BLaER1 treated with 17β-estradiol and CSF1 and Interleukin-3, amounts not matched to agents 10 nM and 100 nM (cell line): ENCODE measurements at regions not wholly inside any gene's neighbourhood (a gene's known extent, or its start where the extent isn't known, plus 50 kb on each side); places are given as distances from the start of the nearest gene placed in this dataset.

ENCODE experiments used
- H3K27ac ChIP-seq, 11 experiments: shearing (Covaris generic); formaldehyde crosslinking; 2 replicates each; pipeline ENCODE4 v1.8.1; 2022
- H3K27me3 ChIP-seq, 11 experiments: shearing (Covaris generic); formaldehyde crosslinking; 2 replicates each; pipeline ENCODE4 v1.8.1; 2022
- H3K36me3 ChIP-seq, 11 experiments: shearing (Covaris generic); formaldehyde crosslinking; 2 replicates each; pipeline ENCODE4 v1.8.1; 2022
- H3K4me1 ChIP-seq, 10 experiments: shearing (Covaris generic); formaldehyde crosslinking; 2 replicates each; pipeline ENCODE4 v1.8.1; 2022
- H3K4me2 ChIP-seq, 11 experiments: shearing (Covaris generic); formaldehyde crosslinking; 2 replicates each; pipeline ENCODE4 v1.8.1; 2022
- H3K4me3 ChIP-seq, 10 experiments: shearing (Covaris generic); formaldehyde crosslinking; 2 replicates each; pipeline ENCODE4 v1.8.1; 2022
- H3K9ac ChIP-seq, 11 experiments: shearing (Covaris generic); formaldehyde crosslinking; 2 replicates each; pipeline ENCODE4 v1.8.1; 2022
- H3K9me3 ChIP-seq, 11 experiments: shearing (Covaris generic); formaldehyde crosslinking; replicated peaks in 1 of 11; 2 replicates each; pipeline ENCODE4 v1.8.1; 2022
- H4K20me1 ChIP-seq, 11 experiments: shearing (Covaris generic); formaldehyde crosslinking; 2 replicates each; pipeline ENCODE4 v1.8.1; 2022
- Cebpa-rat ChIP-seq, 11 experiments: shearing (Covaris generic); IDR thresholded peaks; 2 replicates each; pipeline ENCODE4 v1.8.1; 2022

DNA sequence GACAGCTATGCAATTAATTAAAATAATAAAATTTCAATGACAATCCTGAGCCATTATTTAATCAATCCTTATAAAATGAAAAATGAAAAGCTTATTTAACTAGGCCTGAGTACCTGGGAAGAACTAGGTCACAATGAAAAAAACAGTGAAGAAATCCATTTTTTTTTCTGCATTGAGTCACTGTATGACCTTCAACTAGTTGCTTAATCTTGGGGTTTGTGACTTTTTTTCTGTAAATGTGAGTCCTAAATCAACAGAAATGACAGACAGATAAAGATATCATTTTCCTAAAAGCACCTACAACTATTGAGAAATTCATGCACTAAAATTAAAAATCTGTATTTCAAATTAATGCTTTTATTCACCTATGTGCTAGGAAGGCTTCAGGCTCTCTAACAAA, 96.8 kb downstream of the TMEM26 start:
- H3K27ac ChIP-seq: no peak overlapping the region

DNA sequence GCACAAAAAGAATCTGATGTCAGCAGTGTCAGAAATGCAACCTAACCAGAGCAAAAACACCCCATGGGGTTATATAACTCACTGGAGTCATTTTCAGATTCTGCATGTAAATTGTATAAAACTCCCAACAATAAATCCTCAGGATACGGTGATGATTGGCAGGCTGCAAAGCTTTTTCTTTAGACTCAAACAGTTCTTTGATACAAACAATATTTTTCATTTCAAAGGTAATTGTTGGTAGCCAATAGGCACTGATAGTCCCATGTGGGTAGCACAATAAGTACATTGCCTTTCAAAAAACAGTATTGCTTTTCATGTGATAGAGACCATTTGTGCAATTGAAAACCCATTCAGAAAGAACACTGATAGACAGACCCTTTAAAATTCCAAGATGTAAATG, 98.0 kb downstream of the TMEM26 start:
- Histone ChIP-seq H4K20me1 (no peaks in the 10 kb centered on the region), H3K4me1 (no peaks in the 10 kb centered on the region), H3K36me3 (no peaks in the 10 kb centered on the region), H3K4me2 (no peak overlapping the region), H3K4me3 (no peak overlapping the region), H3K9ac (no peak overlapping the region), H3K9me3 (no peaks in the 10 kb centered on the region), H3K27me3 (no peaks in the 10 kb centered on the region), H3K27ac (no peak overlapping the region)
- TF ChIP-seq Cebpa-rat (IDR thresholded peaks at IDR 0.05): no peak

More for the DNA sequence above, 96.8 kb downstream of the TMEM26 start:
- H3K4me3 ChIP-seq: no peak overlapping the region
- no peaks in the 10 kb centered on the region for H4K20me1 ChIP-seq
- no peak for TF ChIP-seq Cebpa-rat (IDR thresholded peaks at IDR 0.05)
- no peaks in the 10 kb centered on the region for H3K36me3 ChIP-seq
- H3K9ac ChIP-seq: no peak overlapping the region
- H3K4me1 ChIP-seq: no peaks in the 10 kb centered on the region
- no peaks in the 10 kb centered on the region for H3K9me3 ChIP-seq
- no peak overlapping the region for H3K4me2 ChIP-seq
- H3K27me3 ChIP-seq: no peaks in the 10 kb centered on the region

- Histone ChIP-seq H3K9me3 (no peaks in the 10 kb centered on the region), H4K20me1 (no peaks in the 10 kb centered on the region), H3K4me1 (no peaks in the 10 kb centered on the region), H3K4me3 (no peak overlapping the region), H3K36me3 (no peaks in the 10 kb centered on the region), H3K27ac (no peak overlapping the region), H3K27me3 (no peaks in the 10 kb centered on the region), H3K4me2 (no peak overlapping the region), H3K9ac (no peak overlapping the region)
- no peak for TF ChIP-seq Cebpa-rat (IDR thresholded peaks at IDR 0.05)
Observed at GRCh38 chr10:61354401-61354975, 98.7 kb downstream of the TMEM26 start.

GRCh38 chr10:61350794-61351193, 102.4 kb downstream of the TMEM26 start:
- Histone ChIP-seq H3K36me3 (no peaks in the 10 kb centered on the region), H3K9ac (no peak overlapping the region), H4K20me1 (no peaks in the 10 kb centered on the region), H3K4me3 (no peak overlapping the region), H3K27me3 (no peaks in the 10 kb centered on the region), H3K27ac (no peak overlapping the region), H3K4me2 (no peak overlapping the region), H3K4me1 (no peaks in the 10 kb centered on the region), H3K9me3 (no peaks in the 10 kb centered on the region)
- TF ChIP-seq Cebpa-rat (IDR thresholded peaks at IDR 0.05): no peak

DNA sequence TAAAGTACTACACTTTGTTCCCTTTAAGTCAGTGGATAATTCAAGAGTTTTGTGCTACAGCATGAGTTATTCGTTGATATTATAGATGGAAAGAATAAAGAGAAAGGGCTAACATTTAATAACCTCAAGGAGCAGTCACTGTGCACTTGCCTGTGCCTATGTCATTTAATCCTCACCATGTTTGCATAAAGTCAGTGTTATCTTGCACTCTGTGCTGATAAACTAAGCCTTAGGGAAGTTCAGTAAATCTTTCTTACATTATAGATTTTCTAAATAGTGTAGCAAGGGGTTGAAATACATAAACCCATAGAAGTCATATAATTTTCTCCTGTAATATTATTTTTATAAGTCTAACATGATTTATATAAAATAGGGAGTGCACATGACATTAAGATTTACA, 103.1 kb downstream of the TMEM26 start:
- Histone ChIP-seq H3K4me2 (no peak overlapping the region), H4K20me1 (no peaks in the 10 kb centered on the region), H3K4me3 (no peak overlapping the region), H3K36me3 (no peaks in the 10 kb centered on the region), H3K9me3 (no peaks in the 10 kb centered on the region), H3K9ac (no peak overlapping the region), H3K4me1 (no peaks in the 10 kb centered on the region), H3K27ac (no peak overlapping the region), H3K27me3 (no peaks in the 10 kb centered on the region)
- TF ChIP-seq Cebpa-rat (IDR thresholded peaks at IDR 0.05): no peak

DNA sequence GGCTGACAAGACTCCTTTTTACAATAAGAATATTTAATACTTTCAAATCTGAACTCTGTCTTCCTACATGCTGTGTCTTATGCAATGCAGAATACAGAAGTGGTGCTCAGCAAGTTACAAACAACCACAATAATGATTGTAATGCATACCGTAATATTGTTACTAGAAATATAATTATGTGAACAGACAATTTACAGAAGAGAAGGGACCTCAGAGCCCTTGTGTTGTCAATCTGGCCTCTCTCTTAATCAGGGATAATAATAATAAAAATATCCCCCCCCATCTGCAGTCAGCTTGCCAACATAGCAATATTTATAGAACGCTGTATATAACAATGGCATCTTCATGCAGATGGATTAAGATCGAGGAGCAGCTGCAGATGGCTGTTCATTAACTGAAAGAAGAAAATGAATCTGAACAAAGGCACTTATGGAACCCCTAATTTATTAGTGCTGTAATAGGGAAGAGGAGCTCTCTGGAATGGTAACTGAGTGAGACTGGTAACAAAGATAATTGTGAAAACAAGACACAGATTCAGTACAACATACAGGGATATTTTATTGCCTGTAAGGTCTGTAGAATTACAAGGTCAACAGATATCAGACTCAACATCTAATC, 106.3 kb downstream of the TMEM26 start:
- Histone ChIP-seq H3K36me3 (no peaks in the 10 kb centered on the region), H3K27me3 (no peaks in the 10 kb centered on the region), H3K9me3 (no peaks in the 10 kb centered on the region), H3K4me3 (no peak overlapping the region), H3K4me2 (no peak overlapping the region), H3K9ac (no peak overlapping the region), H3K4me1 (no peaks in the 10 kb centered on the region), H4K20me1 (no peaks in the 10 kb centered on the region), H3K27ac (no peak overlapping the region)
- no peak for TF ChIP-seq Cebpa-rat (IDR thresholded peaks at IDR 0.05)

DNA sequence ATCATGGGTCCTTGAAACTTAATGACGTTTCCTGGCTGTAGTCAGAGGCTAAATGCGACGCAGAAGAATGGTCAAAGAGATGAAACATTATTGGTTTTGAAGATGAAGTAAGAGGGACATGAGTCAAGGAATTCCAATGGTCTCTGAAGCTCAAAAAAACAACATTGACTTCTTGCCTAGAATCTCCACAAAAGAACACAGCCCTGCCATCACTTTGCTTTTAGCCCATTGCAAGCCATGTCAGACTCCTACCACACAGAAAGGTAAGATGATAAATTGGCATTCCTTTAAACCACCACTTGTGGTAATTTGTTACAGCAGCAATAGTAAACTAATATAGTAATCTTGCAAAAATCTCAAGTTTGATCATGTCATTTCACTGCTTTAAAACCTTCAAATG, 109.4 kb downstream of the TMEM26 start:
- TF ChIP-seq Cebpa-rat (IDR thresholded peaks at IDR 0.05): no peak
- Histone ChIP-seq H3K36me3 (no peaks in the 10 kb centered on the region), H3K9me3 (no peaks in the 10 kb centered on the region), H3K27ac (no peak overlapping the region), H4K20me1 (no peaks in the 10 kb centered on the region), H3K27me3 (no peaks in the 10 kb centered on the region), H3K4me3 (no peak overlapping the region), H3K4me1 (no peaks in the 10 kb centered on the region), H3K9ac (no peak overlapping the region), H3K4me2 (no peak overlapping the region)

- Histone ChIP-seq H3K36me3 (no peaks in the 10 kb centered on the region), H3K27me3 (no peaks in the 10 kb centered on the region), H3K4me1 (no peaks in the 10 kb centered on the region), H3K4me2 (no peak overlapping the region), H3K9me3 (no peaks in the 10 kb centered on the region), H3K4me3 (no peak overlapping the region), H3K9ac (no peak overlapping the region), H4K20me1 (no peaks in the 10 kb centered on the region), H3K27ac (no peak overlapping the region)
- TF ChIP-seq Cebpa-rat (IDR thresholded peaks at IDR 0.05): no peak
Observed at GRCh38 chr10:61342858-61343572, 110.2 kb downstream of the TMEM26 start.

GRCh38 chr10:61341008-61341407, 112.2 kb downstream of the TMEM26 start:
- H3K4me2 ChIP-seq: no peak overlapping the region
- H4K20me1 ChIP-seq: no peaks in the 10 kb centered on the region
- H3K4me1 ChIP-seq: no peaks in the 10 kb centered on the region
- no peak for TF ChIP-seq Cebpa-rat (IDR thresholded peaks at IDR 0.05)
- no peaks in the 10 kb centered on the region for H3K9me3 ChIP-seq
- no peak overlapping the region for H3K27ac ChIP-seq
- no peak overlapping the region for H3K4me3 ChIP-seq
- H3K27me3 ChIP-seq: no peaks in the 10 kb centered on the region
- H3K36me3 ChIP-seq: no peaks in the 10 kb centered on the region
- no peak overlapping the region for H3K9ac ChIP-seq

- no peak overlapping the region for H3K9ac ChIP-seq
- no peak overlapping the region for H3K4me2 ChIP-seq
- H3K36me3 ChIP-seq: no peaks in the 10 kb centered on the region
- no peak for TF ChIP-seq Cebpa-rat (IDR thresholded peaks at IDR 0.05)
- no peak overlapping the region for H3K4me3 ChIP-seq
- H3K27ac ChIP-seq: no peak overlapping the region
- no peaks in the 10 kb centered on the region for H3K27me3 ChIP-seq
- H3K9me3 ChIP-seq: no peaks in the 10 kb centered on the region
- no peaks in the 10 kb centered on the region for H3K4me1 ChIP-seq
- no peaks in the 10 kb centered on the region for H4K20me1 ChIP-seq
Observed at GRCh38 chr10:61338146-61338545, 115.0 kb downstream of the TMEM26 start.
